ENCODE measurements at regions not wholly inside any gene's neighbourhood (a gene's known extent, or its start where the extent isn't known, plus 50 kb on each side); places are given as distances from the start of the nearest gene placed in this dataset.

DNA sequence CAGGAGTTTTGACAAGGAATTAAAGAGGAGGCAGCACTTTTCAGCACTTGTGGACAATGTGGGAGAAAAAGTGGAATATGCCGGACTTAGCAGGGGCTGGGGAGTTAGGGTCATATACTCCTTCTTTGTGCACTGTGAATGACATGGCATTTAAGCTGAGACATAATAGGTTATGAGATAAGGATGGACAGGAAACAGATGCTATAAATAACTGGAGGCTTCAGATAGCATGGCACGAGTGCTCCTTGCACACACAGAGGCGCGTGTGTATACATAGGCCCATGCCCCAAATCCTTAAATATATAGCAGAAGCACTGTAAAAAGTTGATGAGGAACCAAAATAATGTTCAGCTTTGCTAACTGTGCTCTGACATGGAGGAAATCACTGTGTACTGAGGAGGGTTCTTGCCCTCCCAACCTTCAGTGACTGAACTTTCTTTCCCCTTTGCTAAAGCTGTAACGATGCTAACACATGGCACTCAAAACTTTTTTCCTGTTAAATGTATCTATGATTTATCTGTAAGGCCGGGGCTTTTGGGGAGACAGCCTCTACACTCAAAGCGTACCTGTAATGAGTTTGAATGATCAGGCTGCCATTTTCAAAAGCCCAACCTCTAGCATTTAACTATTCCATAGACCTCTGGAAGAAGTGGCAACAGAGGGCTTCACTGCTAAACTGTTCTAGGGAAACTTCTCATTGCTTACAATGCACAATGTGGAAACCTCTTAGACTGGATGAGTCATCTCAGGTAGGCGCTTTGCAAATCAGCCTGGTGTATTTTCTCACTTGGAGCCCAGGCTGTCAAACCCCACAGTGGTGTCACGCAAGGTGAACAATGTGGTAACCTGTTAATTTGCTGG lies 784.6 kb downstream of the NR2F2 start:
- peak; percentile 54 for DNase-seq

DNA sequence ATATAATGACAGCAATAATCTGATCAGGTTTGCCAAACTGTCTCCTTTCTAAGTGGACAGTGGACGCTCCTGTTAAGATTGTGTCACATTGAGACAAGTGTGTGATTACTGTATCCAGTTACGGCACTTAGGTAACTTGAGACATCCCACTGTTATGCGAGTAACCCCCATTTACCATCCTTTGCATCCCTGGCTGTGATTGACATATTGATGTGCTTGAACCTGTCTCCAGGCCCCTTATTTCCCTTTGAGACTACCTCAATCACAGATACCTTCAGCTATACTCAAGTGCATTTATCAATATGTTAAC lies 785.2 kb downstream of the NR2F2 start:
- DNase-seq, result no peak

DNA sequence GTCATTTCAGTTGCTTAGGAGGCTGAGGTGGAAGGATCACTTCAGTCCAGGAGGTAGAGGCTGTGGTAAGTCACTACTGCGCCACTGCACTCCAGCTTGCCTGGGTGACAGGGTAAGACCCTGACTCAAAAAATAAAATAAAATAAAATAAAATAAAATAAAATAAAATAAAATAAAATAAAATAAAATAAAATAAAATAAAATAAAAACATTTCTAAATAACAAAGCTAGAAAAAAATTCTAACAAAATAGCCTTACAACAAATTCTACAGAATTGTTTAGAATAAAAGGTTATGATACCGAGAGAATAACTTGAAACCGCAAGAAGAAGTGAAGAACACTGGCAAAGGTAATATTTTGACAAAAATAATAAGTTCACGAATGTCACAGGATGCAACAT lies 794.3 kb downstream of the NR2F2 start:
- no peak for DNase-seq

DNA sequence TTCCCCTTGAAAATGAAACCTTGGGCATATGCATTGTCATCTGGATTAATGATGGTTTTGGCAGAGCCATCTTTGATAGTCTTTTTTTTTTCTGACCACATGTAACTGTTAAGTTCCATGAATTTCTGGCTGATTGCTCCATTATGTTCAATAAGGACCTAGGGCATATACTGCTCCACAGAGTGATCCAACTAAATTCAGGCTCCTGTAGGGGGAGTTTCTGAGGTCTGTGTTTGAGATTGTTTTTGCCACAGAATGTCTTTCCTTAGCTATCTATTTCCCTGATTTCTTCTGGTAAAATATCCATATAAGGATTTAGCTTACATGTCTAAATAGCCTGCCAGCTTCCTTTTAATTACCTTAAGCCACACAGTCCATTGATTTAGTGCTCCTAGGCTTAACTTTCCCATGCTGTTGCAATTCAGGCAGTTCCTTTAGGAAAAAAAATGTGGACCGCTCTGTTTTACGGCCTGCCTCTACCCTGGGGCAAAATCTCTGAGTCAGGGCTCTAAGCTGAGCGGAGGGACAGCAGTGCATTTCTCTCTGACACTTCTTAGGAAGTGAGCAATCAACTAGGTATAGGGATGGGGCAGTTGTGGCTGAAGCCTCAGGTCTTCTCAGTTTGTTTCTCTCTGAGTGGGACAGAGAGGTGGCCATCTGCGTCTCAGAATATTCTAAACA lies 796.2 kb downstream of the NR2F2 start:
- peak; percentile 96 for DNase-seq

DNA sequence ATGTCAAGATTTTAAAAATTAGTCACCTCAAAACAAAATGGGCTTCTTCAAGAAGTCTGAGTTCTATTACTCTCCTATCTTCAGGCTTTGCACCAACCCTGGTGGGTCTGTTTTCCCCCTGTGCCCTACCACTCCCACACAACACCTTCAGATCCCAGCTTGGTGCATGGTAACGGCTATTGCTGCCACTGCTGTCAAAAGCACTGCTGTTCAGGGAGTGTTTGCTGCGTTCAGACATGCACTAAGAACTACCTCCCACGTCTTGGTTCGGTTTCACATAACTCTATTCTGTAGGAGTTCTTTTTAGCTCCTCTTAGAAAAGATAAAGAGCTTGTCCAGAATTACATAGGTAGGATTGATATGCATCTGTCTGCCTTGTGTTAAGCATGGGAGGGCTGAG lies 799.2 kb downstream of the NR2F2 start:
- DNase-seq, result no peak

DNA sequence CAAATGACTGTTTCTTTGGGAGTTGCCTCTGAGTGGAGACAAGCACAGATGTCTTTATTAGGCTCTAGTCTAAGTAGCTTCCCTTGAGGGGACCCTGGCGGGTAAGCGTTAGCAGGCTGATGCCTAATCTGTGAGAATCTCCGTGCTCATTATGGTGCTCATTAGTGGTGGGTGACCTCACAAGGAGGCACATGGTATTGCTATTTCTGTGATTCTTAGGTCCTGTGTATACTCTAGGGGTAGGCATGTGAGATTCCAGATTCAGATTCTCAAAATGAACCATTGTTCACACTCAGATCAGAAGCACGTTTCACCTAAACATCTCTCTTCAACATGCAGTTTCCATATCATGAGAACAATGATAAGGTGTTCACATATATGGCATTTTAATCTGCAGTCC lies 809.7 kb downstream of the NR2F2 start:
- DNase-seq, result peak; percentile 57

DNA sequence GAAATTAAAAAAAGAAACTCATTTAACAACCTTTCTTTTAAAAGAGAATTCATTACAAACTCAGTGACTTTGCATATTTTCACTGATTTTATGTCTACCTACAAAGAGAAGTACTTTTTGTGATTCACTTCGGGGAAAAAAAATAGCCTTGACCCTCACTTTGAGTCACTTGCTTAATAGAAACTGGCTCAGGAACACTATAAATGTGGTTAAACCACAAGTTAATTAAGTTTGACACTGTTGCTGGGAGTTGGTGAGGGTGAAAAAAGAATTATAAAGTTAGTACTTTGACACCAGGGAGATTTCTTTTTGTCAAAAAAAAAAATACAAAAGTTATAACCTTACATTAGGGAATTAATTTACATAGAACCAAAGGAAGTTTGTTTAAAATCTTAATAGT lies 810.9 kb downstream of the NR2F2 start:
- no peak for DNase-seq

DNA sequence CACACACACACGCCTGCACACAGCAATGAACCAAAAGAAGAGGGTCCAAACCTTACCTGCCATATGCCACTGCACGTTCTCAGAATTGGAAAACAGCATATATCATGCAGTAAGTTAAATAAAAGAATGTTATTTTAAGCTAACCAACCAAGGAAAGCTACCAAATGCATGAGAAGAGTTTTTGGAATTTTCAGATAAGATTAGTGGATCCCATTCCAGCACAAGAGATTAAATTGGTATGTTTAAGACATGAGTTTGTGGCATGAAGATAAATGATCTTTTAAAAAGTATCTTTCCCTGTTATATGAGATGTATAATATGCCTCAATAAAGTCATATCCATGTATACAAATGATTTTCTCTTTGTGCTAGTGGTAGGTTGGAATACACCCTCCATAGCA lies 811.4 kb downstream of the NR2F2 start:
- no peak for DNase-seq

DNA sequence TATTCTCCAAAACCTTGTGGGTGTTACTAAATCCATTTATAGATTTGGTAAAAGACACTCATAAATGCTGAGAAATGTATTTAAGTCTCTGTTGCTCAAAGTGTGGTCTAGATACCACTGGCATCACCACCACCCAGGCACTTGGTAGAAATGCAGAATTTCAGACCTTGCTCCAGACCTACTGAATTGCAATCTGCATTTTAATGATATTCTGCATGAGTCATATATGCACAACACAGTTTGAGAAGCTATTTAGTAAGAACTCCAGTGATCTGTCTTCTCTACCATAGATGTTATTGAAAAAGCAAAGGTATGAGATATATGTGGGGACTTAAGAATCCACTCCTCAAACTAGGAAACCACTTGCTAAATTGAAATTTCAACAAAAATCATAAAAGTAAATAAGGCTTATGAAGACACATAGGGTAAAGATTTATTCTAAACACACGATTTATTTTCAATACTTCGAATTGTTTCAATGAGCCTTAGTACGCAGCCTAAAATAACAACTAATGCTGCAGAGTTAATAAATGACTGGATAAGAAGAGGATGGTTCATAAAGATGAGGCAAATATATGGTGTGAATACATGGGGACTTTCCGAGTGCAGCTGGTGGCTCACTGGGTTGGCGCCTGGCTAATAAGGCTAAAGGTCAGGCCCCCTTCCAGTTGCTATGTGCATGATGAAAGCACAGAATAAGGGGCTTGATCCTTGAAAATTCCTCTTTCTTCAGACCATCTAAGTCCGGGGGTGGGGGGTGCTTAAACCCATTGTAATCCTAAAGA lies 813.3 kb downstream of the NR2F2 start:
- no peak for DNase-seq

DNA sequence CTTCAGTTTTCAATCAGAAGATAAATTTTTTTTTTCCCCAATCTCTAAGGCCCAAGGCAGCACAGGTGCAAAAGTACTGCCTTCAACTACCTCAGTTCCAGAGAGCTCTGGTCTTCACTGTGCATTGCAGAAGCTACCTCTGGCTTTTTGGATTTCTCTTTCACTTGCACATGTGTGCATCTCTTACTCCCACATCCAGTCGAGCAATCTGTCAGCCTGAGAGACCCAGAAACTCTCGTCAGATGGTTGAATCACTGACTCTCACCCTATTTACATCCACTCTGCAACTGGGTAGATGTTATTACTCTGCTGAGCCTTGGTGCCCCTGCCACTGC lies 813.8 kb downstream of the NR2F2 start:
- no peak for DNase-seq

DNA sequence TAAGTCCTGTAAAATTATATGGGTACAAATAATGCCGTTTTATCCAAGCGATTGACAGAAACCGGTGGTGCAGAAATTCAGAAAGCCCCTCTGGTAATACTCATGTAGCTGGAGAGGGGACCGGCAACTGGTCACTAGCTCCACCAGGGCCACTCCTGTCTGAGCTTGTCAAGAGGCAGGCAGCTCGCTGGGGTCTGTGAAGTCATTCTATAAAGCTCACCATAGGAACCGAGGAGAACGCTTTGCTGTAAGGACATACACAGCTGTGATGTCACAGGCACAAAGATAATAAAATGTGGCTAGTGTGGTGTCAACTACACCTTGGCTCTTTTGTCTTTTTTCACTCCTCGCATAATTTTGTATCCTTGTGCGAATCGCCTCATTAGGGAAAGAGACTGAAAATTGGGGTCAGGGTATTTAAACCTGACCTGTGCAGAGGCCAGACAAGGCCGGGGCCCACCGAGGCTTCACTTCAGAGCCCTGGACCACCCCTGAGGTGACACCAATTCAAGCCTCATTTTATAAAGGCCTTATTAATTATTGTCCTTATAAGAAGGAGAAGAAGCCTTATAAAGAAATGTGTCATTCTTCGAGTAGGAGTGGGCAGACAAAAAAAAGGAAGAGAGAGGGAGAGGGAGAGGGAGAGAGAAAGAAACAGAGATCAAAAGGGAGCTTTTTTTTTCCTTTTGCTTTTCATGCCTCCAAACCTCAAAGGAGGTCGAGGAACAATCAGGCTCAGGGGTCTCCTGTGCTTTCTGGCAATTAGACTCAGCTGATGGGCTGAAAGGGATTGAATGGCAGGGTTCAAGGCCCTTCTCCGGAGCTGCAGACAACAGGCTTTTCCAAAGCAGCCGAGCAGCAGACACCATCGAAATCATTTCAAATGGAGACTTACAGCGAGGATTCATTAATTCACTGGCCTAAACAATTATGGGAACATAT lies 813.3 kb upstream of the ARRDC4 start:
- DNase-seq, result no peak

DNA sequence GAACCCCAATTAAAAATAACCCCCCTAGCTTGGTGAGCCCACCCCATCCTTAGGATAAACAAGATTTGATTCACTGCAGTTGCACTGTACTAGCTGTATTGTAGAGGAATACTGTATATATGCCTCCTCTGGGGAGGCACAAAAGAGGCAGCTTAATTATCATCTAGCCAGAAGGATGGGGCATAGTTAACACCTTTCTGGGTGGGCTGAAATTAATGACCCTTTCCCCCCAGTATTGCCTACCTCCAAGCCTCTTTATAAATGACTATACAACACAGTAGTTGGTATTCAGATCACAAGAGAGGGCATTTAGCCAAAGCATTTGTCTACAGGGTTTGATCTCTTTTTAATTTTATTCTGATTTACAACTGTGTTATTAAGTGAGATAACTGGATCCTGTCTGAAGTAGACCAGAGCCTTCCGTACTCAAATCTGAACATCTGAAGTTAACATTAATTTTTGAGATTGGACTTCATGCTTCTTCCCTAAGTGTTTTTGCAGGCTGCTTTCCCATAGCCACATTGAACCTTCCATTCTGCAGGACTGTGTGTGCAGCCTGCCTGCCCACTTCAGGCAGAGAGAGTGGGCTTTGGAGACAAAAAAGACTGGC lies 807.0 kb upstream of the ARRDC4 start:
- DNase-seq, result no peak

DNA sequence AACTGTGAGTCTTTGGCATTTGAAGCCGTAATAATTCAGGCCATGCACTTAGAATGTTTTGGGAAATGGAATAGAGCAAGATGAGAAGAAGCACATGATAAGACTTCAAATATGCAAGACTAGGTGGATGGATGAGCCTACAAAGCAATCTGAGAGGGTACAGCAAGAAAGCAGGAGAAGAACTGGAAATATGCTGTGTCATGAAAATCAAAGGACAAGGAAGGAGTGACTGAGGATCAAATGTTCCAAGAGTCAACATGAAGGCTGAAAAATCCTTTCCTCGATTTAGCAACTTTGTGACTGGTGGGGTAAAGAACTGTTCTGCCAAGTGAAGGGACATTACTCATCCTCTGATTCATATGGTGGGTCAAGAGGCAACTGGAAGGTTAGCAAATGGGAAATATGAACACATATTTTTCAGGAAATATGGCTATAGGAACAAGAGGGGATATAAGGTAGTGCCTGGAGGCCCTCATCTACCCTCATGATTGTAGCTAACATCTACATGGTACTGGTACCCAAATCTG lies 803.7 kb upstream of the ARRDC4 start:
- no peak for DNase-seq

DNA sequence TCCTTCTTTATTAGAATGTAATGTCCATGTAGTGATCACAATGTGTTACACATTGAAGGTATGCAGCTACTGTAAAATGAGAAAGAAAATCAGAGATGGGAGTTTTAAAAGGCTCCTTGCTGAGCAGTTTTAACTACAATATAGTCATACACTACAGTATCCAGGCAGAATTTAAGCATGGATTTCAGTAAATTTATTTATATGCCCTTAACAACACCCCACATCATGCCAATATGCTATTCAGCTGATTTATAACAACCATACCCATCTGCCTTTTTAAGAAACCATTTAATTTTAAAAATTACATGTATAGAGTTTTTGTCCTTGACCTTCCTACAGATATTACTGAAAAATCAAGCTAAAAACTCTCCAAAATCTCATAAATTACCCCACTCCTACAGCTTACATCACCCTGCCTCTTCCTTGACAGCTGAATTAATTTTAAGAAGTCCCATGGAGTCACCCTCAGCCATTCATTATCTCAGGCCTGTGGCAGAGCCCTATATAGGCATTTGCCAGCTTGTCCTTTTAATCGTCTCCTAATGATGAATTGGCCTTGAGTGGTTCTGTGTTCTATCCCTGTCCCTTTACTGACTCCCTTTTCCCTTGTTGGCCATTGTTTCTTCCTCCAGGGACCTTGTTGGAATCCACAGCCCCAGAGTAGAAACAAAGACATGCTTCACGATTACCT lies 797.6 kb upstream of the ARRDC4 start:
- no peak for DNase-seq

DNA sequence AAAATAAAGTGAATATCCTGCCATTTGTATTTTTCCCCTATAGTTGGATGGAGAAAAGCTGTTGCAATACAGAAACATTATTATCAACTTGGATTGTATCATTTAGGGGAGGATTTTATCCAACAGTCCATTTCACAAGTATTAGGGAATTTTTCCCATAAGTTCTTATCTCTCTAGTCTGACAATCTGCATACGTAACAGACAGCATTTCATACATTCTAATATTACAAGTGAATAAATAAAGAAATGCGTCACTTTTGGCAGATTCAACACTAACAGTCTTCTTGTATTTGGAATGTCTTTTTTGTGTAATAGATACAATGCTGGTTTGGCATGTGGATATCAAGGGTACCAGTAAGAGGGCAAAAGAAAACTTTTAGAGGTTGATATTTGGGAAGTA lies 795.3 kb upstream of the ARRDC4 start:
- DNase-seq, result no peak

DNA sequence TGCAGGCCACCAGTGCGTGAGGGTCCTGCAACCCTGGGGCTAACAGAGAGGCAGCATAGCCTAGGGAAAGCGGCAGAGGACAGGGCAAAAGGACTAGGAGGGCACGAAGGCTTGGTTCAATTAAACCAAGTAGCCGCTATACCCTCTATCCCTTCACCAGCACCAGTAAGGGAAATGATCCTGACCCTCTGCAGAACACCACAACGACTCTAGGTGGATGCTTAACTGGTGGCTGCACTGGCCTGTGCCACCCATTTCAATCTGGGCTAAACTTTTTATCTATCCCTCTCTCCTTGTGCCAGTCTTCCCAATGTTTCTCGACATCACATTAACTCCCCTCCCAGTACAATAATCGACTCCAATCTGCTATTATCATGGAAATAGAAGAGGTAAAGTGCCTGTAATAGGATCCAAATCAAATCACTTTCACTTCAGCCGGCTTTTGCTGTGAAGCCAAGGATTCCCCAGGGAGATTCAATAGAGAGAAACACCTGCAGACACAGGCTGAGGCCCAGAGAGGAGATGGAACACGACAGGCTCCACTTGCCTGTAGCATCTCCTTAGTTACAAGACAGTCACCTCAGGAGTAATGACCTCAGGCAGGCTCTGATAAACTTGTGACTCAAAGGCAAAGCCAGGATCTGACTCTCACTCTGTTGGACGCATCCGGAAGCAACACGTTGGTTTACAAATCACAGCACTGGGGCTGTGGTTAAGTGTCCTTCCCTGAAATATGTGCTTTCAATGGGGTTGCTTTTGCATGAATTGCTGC lies 791.6 kb upstream of the ARRDC4 start:
- DNase-seq, result peak; percentile 54

DNA sequence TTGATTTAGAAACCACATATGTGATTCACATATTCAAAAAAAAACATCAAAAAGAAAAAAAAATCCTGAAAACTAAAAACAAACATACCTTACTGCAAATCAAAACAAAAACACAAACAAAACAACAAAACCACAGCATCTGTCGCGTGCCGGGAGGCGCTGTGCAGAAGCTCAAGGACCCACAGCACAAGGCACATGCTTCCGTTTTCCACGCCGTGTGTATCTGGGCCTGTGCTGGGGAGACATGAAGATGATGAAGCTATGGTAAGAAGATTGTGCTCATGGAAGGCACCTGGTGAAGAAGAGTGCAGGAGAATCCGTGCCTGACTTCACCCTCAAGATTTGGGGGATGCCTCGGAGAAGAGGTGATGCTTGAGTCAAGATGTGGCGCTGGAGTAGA lies 788.9 kb upstream of the ARRDC4 start:
- no peak for DNase-seq

DNA sequence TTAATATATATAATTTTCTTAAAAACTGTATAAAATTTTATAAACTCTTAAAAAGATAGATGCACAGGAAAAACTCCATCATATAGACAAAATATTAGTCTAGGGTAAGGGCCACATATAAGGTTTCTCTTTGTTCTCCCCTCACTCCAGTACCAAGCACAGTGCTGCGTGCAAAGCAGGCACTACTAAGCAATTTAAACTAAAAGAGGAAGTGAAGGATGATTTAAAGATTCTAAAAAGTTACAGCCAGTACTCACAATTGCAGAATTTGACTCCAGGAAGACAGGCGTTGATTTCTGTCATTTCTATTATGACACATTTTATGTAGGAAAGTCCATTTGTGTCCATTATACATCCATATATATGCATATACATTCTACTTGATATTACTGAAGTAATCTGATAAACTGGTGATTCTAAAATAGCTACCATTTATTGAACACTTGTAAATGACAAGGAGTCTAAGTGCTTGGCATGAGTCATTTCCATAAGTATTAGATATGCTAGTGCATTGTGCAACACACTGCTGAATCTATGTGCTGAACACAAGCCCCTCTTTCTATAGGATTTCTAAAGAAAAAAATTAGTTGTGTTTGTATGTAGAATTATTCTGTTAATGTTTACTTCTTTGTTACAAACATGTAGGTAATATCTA lies 785.5 kb upstream of the ARRDC4 start:
- DNase-seq, result no peak

DNA sequence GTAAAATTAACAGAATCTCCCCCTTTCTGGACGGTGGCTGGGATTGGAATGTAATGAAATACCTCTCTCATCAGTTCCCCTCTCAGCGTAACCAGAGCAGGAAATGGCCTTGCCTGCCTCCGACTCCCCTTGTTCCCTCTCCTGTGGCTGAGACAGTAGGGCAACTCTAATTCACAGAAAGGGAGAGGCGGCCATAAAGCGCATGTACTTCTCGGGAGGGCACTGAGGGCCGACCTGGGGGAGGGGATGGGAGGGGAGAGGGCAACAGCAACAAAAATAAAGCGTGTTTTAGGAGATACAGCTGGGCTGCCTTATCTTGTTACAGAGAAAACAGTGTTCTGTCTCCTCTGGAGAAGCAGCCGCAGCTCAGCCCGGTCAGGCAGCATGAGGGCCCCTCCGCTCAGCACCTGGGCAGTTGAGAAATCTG lies 783.3 kb upstream of the ARRDC4 start:
- DNase-seq, result peak; percentile 77

DNA sequence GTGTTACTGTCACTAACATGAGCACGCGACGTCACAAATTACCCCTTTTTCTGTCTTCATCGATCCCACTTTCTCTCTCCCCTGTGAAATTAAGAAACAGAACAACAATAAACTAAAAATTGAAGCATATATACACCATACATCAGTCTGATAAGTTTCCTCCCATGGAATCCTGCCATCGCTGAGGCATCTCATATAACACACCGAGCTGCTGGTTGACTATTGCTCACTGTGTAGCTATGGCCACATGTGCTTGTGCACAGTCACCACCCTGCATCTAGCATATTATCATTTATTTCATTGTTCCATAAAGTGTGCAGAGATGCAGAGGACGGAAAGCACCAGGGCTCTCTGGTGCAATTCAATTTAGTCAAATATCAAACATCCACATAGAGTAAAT lies 777.9 kb upstream of the ARRDC4 start:
- DNase-seq, result no peak

All from islet precursor cell (in vitro differentiated cells).